ENCODE measurements at regions not wholly inside any gene's neighbourhood (a gene's known extent, or its start where the extent isn't known, plus 50 kb on each side); places are given as distances from the start of the nearest gene placed in this dataset.

GRCh38 chrX:45859407-45859806 is 658.7 kb upstream of the DIPK2B start:
- TF ChIP-seq CTCF (IDR thresholded peaks at IDR 0.05) (no peak), ZFX (IDR thresholded peaks at IDR 0.05; ENCODE audit: borderline replicate concordance) (no peak)
